Ovary (tissue), 7 donors: ENCODE measurements at regions not wholly inside any gene's neighbourhood (a gene's known extent, or its start where the extent isn't known, plus 50 kb on each side); places are given as distances from the start of the nearest gene placed in this dataset.

Source experiments
- DNase-seq, 5 donors: peaks; one replicate each; pipeline ENCODE4 v3.0.0-alpha.2; 2019 to 2020
- H3K27ac ChIP-seq, 2 donors: fragments of 200-600 bp; one replicate each; pipeline versions ENCODE4 v1.5.1 to v1.8.0; 2019 to 2022
- H3K27me3 ChIP-seq: fragments of 200-600 bp; one replicate; pipeline ENCODE4 v1.8.0; 2022
- H3K36me3 ChIP-seq: fragments of 200-600 bp; sonication (generic); one replicate; pipeline ENCODE4 v1.5.1; 2019
- H3K4me1 ChIP-seq: one replicate; pipeline ENCODE4 v1.8.1; 2013; ENCODE audit warnings: mild to moderate bottlenecking, moderate library complexity; ENCODE audit not compliant: insufficient read depth
- H3K4me3 ChIP-seq: fragments of 200-600 bp; sonication (generic); one replicate; pipeline ENCODE4 v1.5.1; 2017
- H3K9me3 ChIP-seq, 2 donors: fragments of 200-600 bp in 1 of 2; sonication (generic) in 1 of 2; one replicate each; pipeline versions ENCODE4 v1.5.1 to v1.8.1; 2013 to 2019; ENCODE audit warnings: mild to moderate bottlenecking in 1 of 2, moderate library complexity in 1 of 2
- EP300 ChIP-seq: sonication (generic); formaldehyde crosslinking; IDR thresholded peaks from one replicate; pipeline ENCODE4 v1.6.1; 2017; ENCODE audit warnings: antibody characterized with exemption
- POLR2A ChIP-seq: fragments of 450-650 bp; IDR thresholded peaks from one replicate; pipeline ENCODE4 v1.6.1; 2017; ENCODE audit warnings: antibody characterized with exemption, mild to moderate bottlenecking, moderate library complexity
- WGBS, 3 donors: extraction: QIAGEN DNeasy Blood & Tissue Kit in 1 of 3; methylation state at CpG; one replicate each; pipeline versions ENCODE4 v1.1.5 to v1.1.7; 2013 to 2017; 5-methylcytosine and 5-hydroxymethylcytosine counted together
- intact Hi-C, 4 donors: fragments of 100-400 bp; cut with DNase I; formaldehyde crosslinking; loops; one replicate each; pipeline versions ENCODE4 v1.11.0 to v1.15.1; 2022 to 2023
- TF ChIP-seq, protein P1 (sequence below), 3 donors: fragments of 450-650 bp in 2 of 3; fragments of 200-600 bp in 1 of 3; IDR thresholded peaks; one replicate each; pipeline versions ENCODE4 v1.5.1 to v1.8.0; 2016 to 2022; ENCODE audit warnings: antibody characterized with exemption in 3 of 3, mild to moderate bottlenecking in 1 of 3
- donor health status: DM: no; HTN: no; CAD: no; lungs with moderate emphysema.
- donor health status: DM: no; HTN: no; CAD: no.
- donor health status: Bipolar disorder and iron deficiency.
- donor health status: DM: no; HTN: no; CAD: no.
- donor health status: DM: yes; HTN: yes; CAD: no.

GRCh38 chr4:141389649-141390048 is 169.0 kb downstream of the ZNF330 start:
- intact Hi-C loops: no loop called here
- 72 to 82% (median 75%) methylated on average over 1 of the region's 1 CpG for WGBS, 3 donors
- no peak overlapping the region for H3K27ac ChIP-seq
- TF ChIP-seq POLR2A (no peak), EP300 (no peak)
- TF ChIP-seq, protein P1, sequence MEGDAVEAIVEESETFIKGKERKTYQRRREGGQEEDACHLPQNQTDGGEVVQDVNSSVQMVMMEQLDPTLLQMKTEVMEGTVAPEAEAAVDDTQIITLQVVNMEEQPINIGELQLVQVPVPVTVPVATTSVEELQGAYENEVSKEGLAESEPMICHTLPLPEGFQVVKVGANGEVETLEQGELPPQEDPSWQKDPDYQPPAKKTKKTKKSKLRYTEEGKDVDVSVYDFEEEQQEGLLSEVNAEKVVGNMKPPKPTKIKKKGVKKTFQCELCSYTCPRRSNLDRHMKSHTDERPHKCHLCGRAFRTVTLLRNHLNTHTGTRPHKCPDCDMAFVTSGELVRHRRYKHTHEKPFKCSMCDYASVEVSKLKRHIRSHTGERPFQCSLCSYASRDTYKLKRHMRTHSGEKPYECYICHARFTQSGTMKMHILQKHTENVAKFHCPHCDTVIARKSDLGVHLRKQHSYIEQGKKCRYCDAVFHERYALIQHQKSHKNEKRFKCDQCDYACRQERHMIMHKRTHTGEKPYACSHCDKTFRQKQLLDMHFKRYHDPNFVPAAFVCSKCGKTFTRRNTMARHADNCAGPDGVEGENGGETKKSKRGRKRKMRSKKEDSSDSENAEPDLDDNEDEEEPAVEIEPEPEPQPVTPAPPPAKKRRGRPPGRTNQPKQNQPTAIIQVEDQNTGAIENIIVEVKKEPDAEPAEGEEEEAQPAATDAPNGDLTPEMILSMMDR (IDR thresholded peaks at IDR 0.05): no peak
- no peak overlapping the region for H3K4me3 ChIP-seq
- H3K9me3 ChIP-seq: no peaks in the 10 kb centered on the region
- no peak for DNase-seq
- H3K4me1 ChIP-seq: no peaks in the 10 kb centered on the region
- H3K36me3 ChIP-seq: no peaks in the 10 kb centered on the region
- H3K27me3 ChIP-seq: no peaks in the 10 kb centered on the region

DNA sequence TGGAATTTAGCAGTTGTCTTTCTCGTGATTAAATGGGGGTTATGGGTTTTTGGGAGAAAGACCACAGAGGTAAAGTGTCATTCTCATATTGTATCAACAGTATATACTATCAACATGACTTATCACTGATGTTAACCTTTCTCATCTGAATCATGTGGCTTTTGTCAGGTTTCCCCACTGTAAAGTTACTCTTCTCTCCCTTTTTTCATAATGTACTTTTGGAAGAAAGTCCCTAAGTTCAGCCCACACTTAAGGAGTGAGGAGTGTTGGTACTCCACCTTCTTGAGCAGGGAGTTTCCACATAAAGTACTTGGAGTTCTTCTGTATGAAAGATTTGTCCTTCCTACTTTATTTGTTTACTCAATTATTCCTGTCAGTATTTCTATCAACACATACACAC is 169.9 kb downstream of the ZNF330 start:
- 53 to 63% (median 54%) methylated on average over 1 of the region's 1 CpG for WGBS, 3 donors
- Histone ChIP-seq H3K36me3 (no peaks in the 10 kb centered on the region), H3K27ac (no peak overlapping the region), H3K9me3 (no peaks in the 10 kb centered on the region), H3K4me1 (no peaks in the 10 kb centered on the region), H3K4me3 (no peak overlapping the region), H3K27me3 (no peaks in the 10 kb centered on the region)
- TF ChIP-seq POLR2A (no peak), EP300 (no peak)
- TF ChIP-seq, protein P1 (IDR thresholded peaks at IDR 0.05): no peak
- DNase-seq: no peak
- intact Hi-C loops: no loop called here

DNA sequence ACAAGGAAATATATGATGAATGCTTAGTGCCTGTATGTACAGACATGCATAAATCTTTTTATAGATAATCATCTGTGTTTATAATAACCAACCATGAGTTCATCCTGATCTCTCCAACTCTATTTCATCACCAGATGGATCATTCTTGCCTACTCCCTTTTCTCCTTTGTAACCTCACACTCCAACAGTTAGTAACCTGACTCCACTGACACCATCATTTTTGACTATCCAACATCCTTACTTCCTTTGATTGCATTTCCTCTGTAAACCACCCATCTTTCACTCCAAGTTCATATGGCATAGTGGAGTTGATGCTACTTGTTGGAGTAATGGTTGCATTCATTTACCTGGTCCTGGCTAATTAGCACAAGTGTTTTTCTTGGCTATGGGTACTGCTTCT is 170.6 kb downstream of the ZNF330 start:
- intact Hi-C loops: no loop called here
- no peak for TF ChIP-seq POLR2A
- TF ChIP-seq, protein P1 (IDR thresholded peaks at IDR 0.05): no peak
- no peak for TF ChIP-seq EP300
- no peak overlapping the region for H3K4me3 ChIP-seq

DNA sequence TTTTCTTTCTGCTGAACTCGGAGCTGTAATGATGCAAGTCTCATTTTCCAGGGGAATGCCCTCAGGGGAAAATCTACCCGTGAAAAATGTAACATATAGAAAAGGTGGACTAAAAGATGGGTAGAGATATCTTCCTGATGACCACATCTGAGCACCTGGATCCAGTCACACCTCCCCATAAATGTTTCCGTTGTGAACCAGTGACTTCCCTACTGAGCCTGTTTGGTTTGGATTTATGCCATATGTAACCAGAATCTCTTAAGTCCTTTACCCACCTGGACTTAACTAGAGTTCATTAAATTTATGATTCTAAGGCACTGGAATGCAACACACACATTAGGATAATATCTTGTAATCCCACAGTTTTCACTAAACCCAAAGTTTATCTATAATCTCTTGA is 171.1 kb downstream of the ZNF330 start:
- intact Hi-C loops: no loop called here
- TF ChIP-seq EP300: no peak
- TF ChIP-seq, protein P1 (IDR thresholded peaks at IDR 0.05): no peak
- TF ChIP-seq POLR2A: no peak
- H3K27me3 ChIP-seq: no peaks in the 10 kb centered on the region
- H3K36me3 ChIP-seq: no peaks in the 10 kb centered on the region
- H3K4me1 ChIP-seq: no peaks in the 10 kb centered on the region
- no peaks in the 10 kb centered on the region for H3K9me3 ChIP-seq
- WGBS, 3 donors: 53 to 66% (median 58%) methylated on average over 3 of the region's 3 CpGs
- no peak overlapping the region for H3K4me3 ChIP-seq
- no peak overlapping the region for H3K27ac ChIP-seq
- no peak for DNase-seq

More for the DNA sequence above, 170.6 kb downstream of the ZNF330 start:
- DNase-seq: no peak
- no peaks in the 10 kb centered on the region for H3K27me3 ChIP-seq
- H3K4me1 ChIP-seq: no peaks in the 10 kb centered on the region
- H3K9me3 ChIP-seq: no peaks in the 10 kb centered on the region
- H3K27ac ChIP-seq: no peak overlapping the region
- H3K36me3 ChIP-seq: no peaks in the 10 kb centered on the region
